Osteocyte (in vitro differentiated cells): ENCODE measurements at regions not wholly inside any gene's neighbourhood (a gene's known extent, or its start where the extent isn't known, plus 50 kb on each side); places are given as distances from the start of the nearest gene placed in this dataset.

ENCODE experiments used
- DNase-seq: peaks from one replicate; pipeline ENCODE4 v3.0.0; 2021; ENCODE audit warnings: mixed read lengths; ENCODE audit not compliant: unreplicated experiment; ENCODE audit errors: extremely low spot score
- H3K27ac Mint-ChIP-seq: one replicate; pipeline ENCODE4 v1.8.0; 2021; ENCODE audit warnings: mild to moderate bottlenecking, mixed read lengths; ENCODE audit not compliant: unreplicated experiment
- H3K27me3 Mint-ChIP-seq: one replicate; pipeline ENCODE4 v1.8.0; 2021; ENCODE audit warnings: mixed read lengths; ENCODE audit not compliant: unreplicated experiment
- H3K36me3 Mint-ChIP-seq: one replicate; pipeline ENCODE4 v1.8.0; 2021; ENCODE audit warnings: mixed read lengths; ENCODE audit not compliant: unreplicated experiment
- H3K4me1 Mint-ChIP-seq: one replicate; pipeline ENCODE4 v1.8.0; 2021; ENCODE audit warnings: mixed read lengths; ENCODE audit not compliant: unreplicated experiment
- H3K4me3 Mint-ChIP-seq: one replicate; pipeline ENCODE4 v1.8.0; 2021; ENCODE audit warnings: mild to moderate bottlenecking, moderate library complexity, mixed read lengths; ENCODE audit not compliant: unreplicated experiment
- H3K9me3 Mint-ChIP-seq: one replicate; pipeline ENCODE4 v1.8.0; 2021; ENCODE audit warnings: mixed read lengths; ENCODE audit not compliant: unreplicated experiment
- TF ChIP-seq, protein P1 (sequence below): fragments of 200-600 bp; sonication (generic); IDR thresholded peaks from 2 replicates; pipeline ENCODE4 v1.5.0; 2021; ENCODE audit warnings: antibody characterized with exemption, mild to moderate bottlenecking, moderate library complexity

DNA sequence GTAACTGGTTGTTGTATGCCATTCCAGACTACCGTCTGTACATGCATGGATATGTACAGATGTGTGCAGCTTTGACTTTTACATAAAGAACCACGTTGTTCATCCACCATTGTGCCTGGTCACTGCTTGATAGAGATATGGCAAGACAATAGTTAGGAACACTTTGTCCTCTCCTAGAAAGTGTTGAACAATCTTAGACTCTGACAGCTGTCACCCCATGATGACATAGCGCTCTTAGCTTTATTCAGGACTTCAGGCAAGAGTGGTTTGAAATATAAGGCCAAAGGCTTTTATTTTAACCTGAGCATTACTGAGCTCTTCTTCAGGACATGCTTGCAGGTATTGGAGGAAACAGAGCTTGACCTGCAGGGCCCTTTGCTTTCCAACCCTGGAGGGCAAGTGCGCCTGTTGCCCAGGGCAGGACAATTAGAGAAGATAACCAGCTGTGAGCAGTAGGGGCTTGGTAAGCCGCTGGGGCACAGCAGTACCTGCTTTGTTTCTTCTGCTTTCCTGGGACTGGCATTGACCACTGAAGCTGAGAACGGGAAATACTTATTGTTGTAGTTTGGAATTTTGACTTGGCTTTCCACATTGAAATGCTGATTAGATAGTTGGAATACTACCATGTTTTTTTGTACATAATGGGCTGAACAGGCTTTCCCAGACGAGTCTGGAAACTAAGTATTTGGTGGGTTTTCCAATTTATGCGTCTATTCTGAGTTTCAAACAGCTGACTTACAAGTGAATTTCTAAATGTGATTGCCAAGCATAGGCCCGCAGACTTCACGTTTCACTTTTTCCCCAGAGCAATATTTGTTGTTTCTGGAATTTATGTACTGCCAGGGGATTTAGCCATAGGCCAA is 51.1 kb downstream of the GARRE1 start:
- peaks cover 12% of the 10 kb centered on the region for H3K4me1 Mint-ChIP-seq
- TF ChIP-seq, protein P1, sequence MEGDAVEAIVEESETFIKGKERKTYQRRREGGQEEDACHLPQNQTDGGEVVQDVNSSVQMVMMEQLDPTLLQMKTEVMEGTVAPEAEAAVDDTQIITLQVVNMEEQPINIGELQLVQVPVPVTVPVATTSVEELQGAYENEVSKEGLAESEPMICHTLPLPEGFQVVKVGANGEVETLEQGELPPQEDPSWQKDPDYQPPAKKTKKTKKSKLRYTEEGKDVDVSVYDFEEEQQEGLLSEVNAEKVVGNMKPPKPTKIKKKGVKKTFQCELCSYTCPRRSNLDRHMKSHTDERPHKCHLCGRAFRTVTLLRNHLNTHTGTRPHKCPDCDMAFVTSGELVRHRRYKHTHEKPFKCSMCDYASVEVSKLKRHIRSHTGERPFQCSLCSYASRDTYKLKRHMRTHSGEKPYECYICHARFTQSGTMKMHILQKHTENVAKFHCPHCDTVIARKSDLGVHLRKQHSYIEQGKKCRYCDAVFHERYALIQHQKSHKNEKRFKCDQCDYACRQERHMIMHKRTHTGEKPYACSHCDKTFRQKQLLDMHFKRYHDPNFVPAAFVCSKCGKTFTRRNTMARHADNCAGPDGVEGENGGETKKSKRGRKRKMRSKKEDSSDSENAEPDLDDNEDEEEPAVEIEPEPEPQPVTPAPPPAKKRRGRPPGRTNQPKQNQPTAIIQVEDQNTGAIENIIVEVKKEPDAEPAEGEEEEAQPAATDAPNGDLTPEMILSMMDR: no peak
- H3K27ac Mint-ChIP-seq: no peak overlapping the region
- H3K4me3 Mint-ChIP-seq: no peak overlapping the region
- no peak for DNase-seq
- no peaks in the 10 kb centered on the region for H3K27me3 Mint-ChIP-seq
- H3K9me3 Mint-ChIP-seq: no peaks in the 10 kb centered on the region
- H3K36me3 Mint-ChIP-seq: peaks cover 24% of the 10 kb centered on the region

- H3K27ac Mint-ChIP-seq: no peak overlapping the region
- H3K4me3 Mint-ChIP-seq: no peak overlapping the region
- peaks cover 14% of the 10 kb centered on the region for H3K4me1 Mint-ChIP-seq
- no peaks in the 10 kb centered on the region for H3K9me3 Mint-ChIP-seq
- no peaks in the 10 kb centered on the region for H3K27me3 Mint-ChIP-seq
- H3K36me3 Mint-ChIP-seq: peaks cover 24% of the 10 kb centered on the region
- no peak for DNase-seq
- TF ChIP-seq, protein P1: no peak
Observed at GRCh38 chr19:34306213-34306661, 51.9 kb downstream of the GARRE1 start.

DNA sequence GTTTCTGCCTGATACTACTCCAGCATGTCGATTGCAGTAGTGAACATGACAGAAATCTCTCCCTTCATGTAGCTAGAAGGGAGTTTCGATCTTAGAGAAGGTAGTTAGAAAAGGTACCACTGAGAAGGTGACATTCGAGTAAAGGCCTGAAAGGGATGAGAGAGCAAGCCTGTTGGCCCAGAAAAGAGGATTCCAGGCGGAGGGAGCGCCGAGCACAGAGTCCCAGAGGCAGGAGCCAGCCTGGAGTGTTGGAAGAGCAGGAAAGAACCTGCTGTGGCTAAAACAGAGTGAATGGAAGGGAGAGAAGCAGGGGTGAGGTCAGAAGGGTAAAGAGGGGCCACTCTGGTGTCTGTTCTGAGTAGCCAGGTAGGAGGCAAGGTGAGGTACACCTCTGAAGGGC is 52.5 kb downstream of the GARRE1 start:
- Mint-ChIP-seq H3K36me3 (peaks cover 24% of the 10 kb centered on the region), H3K27me3 (no peaks in the 10 kb centered on the region), H3K4me1 (peaks cover 14% of the 10 kb centered on the region), H3K4me3 (no peak overlapping the region), H3K27ac (no peak overlapping the region), H3K9me3 (no peaks in the 10 kb centered on the region)
- TF ChIP-seq, protein P1: no peak
- no peak for DNase-seq

- DNase-seq: no peak
- TF ChIP-seq, protein P1: no peak
- H3K9me3 Mint-ChIP-seq: no peaks in the 10 kb centered on the region
- H3K27me3 Mint-ChIP-seq: no peaks in the 10 kb centered on the region
- no peak overlapping the region for H3K27ac Mint-ChIP-seq
- H3K36me3 Mint-ChIP-seq: peaks cover 23% of the 10 kb centered on the region
- H3K4me3 Mint-ChIP-seq: no peak overlapping the region
- H3K4me1 Mint-ChIP-seq: peaks cover 19% of the 10 kb centered on the region
Observed at GRCh38 chr19:34308381-34309367, 54.3 kb downstream of the GARRE1 start.
